ENCODE measurements at regions not wholly inside any gene's neighbourhood (a gene's known extent, or its start where the extent isn't known, plus 50 kb on each side); places are given as distances from the start of the nearest gene placed in this dataset.

GRCh38 chr1:194476351-194476750, 1289.9 kb upstream of the B3GALT2 start:
- no peak for TF ChIP-seq SIN3A (IDR thresholded peaks at IDR 0.05; ENCODE audit: borderline replicate concordance, insufficient read depth, low read length)
- no peak for TF ChIP-seq POLR2AphosphoS5 (IDR thresholded peaks at IDR 0.05; ENCODE audit: low read depth, low read length)
- TF ChIP-seq REST (IDR thresholded peaks at IDR 0.05; ENCODE audit: insufficient read depth in 1 of 2, low read depth in 2 of 2, low read length in 2 of 2): no peak
- TF ChIP-seq FOXP2 (optimal IDR thresholded peaks at IDR 0.05; ENCODE audit: borderline replicate concordance, extremely low read depth, extremely low read length, insufficient read depth): no peak
- TF ChIP-seq TAF1 (IDR thresholded peaks at IDR 0.05; ENCODE audit: borderline replicate concordance, insufficient read depth, low read length): no peak

GRCh38 chr1:194474701-194475100, 1288.3 kb upstream of the B3GALT2 start:
- no peak for TF ChIP-seq REST (IDR thresholded peaks at IDR 0.05; ENCODE audit: insufficient read depth in 1 of 2, low read depth in 2 of 2, low read length in 2 of 2)
- TF ChIP-seq SIN3A (IDR thresholded peaks at IDR 0.05; ENCODE audit: borderline replicate concordance, insufficient read depth, low read length): no peak
- TF ChIP-seq POLR2AphosphoS5 (IDR thresholded peaks at IDR 0.05; ENCODE audit: low read depth, low read length): no peak
- TF ChIP-seq TAF1 (IDR thresholded peaks at IDR 0.05; ENCODE audit: borderline replicate concordance, insufficient read depth, low read length): no peak
- no peak for TF ChIP-seq FOXP2 (optimal IDR thresholded peaks at IDR 0.05; ENCODE audit: borderline replicate concordance, extremely low read depth, extremely low read length, insufficient read depth)

GRCh38 chr1:194473766-194474165, 1287.4 kb upstream of the B3GALT2 start:
- no peak for TF ChIP-seq TAF1 (IDR thresholded peaks at IDR 0.05; ENCODE audit: borderline replicate concordance, insufficient read depth, low read length)
- TF ChIP-seq REST (IDR thresholded peaks at IDR 0.05; ENCODE audit: insufficient read depth in 1 of 2, low read depth in 2 of 2, low read length in 2 of 2): no peak
- no peak for TF ChIP-seq FOXP2 (optimal IDR thresholded peaks at IDR 0.05; ENCODE audit: borderline replicate concordance, extremely low read depth, extremely low read length, insufficient read depth)
- TF ChIP-seq SIN3A (IDR thresholded peaks at IDR 0.05; ENCODE audit: borderline replicate concordance, insufficient read depth, low read length): no peak
- TF ChIP-seq POLR2AphosphoS5 (IDR thresholded peaks at IDR 0.05; ENCODE audit: low read depth, low read length): no peak

GRCh38 chr1:194469282-194469681, 1282.9 kb upstream of the B3GALT2 start:
- TF ChIP-seq POLR2AphosphoS5 (IDR thresholded peaks at IDR 0.05; ENCODE audit: low read depth, low read length) (no peak), TAF1 (IDR thresholded peaks at IDR 0.05; ENCODE audit: borderline replicate concordance, insufficient read depth, low read length) (no peak), SIN3A (IDR thresholded peaks at IDR 0.05; ENCODE audit: borderline replicate concordance, insufficient read depth, low read length) (no peak), REST (IDR thresholded peaks at IDR 0.05; ENCODE audit: insufficient read depth in 1 of 2, low read depth in 2 of 2, low read length in 2 of 2) (no peak), FOXP2 (optimal IDR thresholded peaks at IDR 0.05; ENCODE audit: borderline replicate concordance, extremely low read depth, extremely low read length, insufficient read depth) (no peak)

- no peak for TF ChIP-seq TAF1 (IDR thresholded peaks at IDR 0.05; ENCODE audit: borderline replicate concordance, insufficient read depth, low read length)
- no peak for TF ChIP-seq SIN3A (IDR thresholded peaks at IDR 0.05; ENCODE audit: borderline replicate concordance, insufficient read depth, low read length)
- no peak for TF ChIP-seq POLR2AphosphoS5 (IDR thresholded peaks at IDR 0.05; ENCODE audit: low read depth, low read length)
- TF ChIP-seq REST (IDR thresholded peaks at IDR 0.05; ENCODE audit: insufficient read depth in 1 of 2, low read depth in 2 of 2, low read length in 2 of 2): no peak
- TF ChIP-seq FOXP2 (optimal IDR thresholded peaks at IDR 0.05; ENCODE audit: borderline replicate concordance, extremely low read depth, extremely low read length, insufficient read depth): no peak
These were observed 1280.3 kb upstream of the B3GALT2 start for GRCh38 chr1:194466706-194467105.
